ENCODE measurements at regions not wholly inside any gene's neighbourhood (a gene's known extent, or its start where the extent isn't known, plus 50 kb on each side); places are given as distances from the start of the nearest gene placed in this dataset.

GRCh38 chr1:81430236-81430938 lies 370.3 kb upstream of the ADGRL2 start:
- no peak for DNase-seq

- no peak for DNase-seq
Observed at GRCh38 chr1:81428998-81429397, 371.7 kb upstream of the ADGRL2 start.

GRCh38 chr1:81424816-81425215 lies 375.9 kb upstream of the ADGRL2 start:
- no peak for DNase-seq

- DNase-seq: no peak
Observed at GRCh38 chr1:81424061-81424460, 376.7 kb upstream of the ADGRL2 start.

- DNase-seq: no peak
Observed at GRCh38 chr1:81420760-81421159, 380.0 kb upstream of the ADGRL2 start.

GRCh38 chr1:81414488-81415015 lies 386.2 kb upstream of the ADGRL2 start:
- DNase-seq: no peak

- no peak for DNase-seq
Observed at GRCh38 chr1:81412954-81413353, 387.8 kb upstream of the ADGRL2 start.

- no peak for DNase-seq
Observed at GRCh38 chr1:81410941-81411340, 389.8 kb upstream of the ADGRL2 start.

- DNase-seq: no peak
Observed at GRCh38 chr1:81410351-81410750, 390.4 kb upstream of the ADGRL2 start.

GRCh38 chr1:81409780-81410274 lies 390.9 kb upstream of the ADGRL2 start:
- DNase-seq: no peak

- DNase-seq: no peak
Observed at GRCh38 chr1:81409262-81409661, 391.5 kb upstream of the ADGRL2 start.

GRCh38 chr1:81408419-81408818 lies 392.3 kb upstream of the ADGRL2 start:
- no peak for DNase-seq

- DNase-seq: no peak
Observed at GRCh38 chr1:81407000-81407821, 393.5 kb upstream of the ADGRL2 start.

- no peak for DNase-seq
Observed at GRCh38 chr1:81406292-81406999, 394.3 kb upstream of the ADGRL2 start.

- no peak for DNase-seq
Observed at GRCh38 chr1:81398041-81398440, 402.7 kb upstream of the ADGRL2 start.

- no peak for DNase-seq
Observed at GRCh38 chr1:81392526-81393226, 408.1 kb upstream of the ADGRL2 start.

- no peak for DNase-seq
Observed at GRCh38 chr1:81391125-81391828, 409.5 kb upstream of the ADGRL2 start.

- no peak for DNase-seq
Observed at GRCh38 chr1:81388435-81388834, 412.3 kb upstream of the ADGRL2 start.

- DNase-seq: no peak
Observed at GRCh38 chr1:81387446-81387845, 413.3 kb upstream of the ADGRL2 start.

GRCh38 chr1:81382561-81382960 lies 418.2 kb upstream of the ADGRL2 start:
- no peak for DNase-seq

GRCh38 chr1:81381881-81382280 lies 418.9 kb upstream of the ADGRL2 start:
- DNase-seq: no peak

- no peak for DNase-seq
Observed at GRCh38 chr1:81380436-81380835, 420.3 kb upstream of the ADGRL2 start.

All from bone marrow (tissue), 2 donors.